ENCODE measurements at regions not wholly inside any gene's neighbourhood (a gene's known extent, or its start where the extent isn't known, plus 50 kb on each side); places are given as distances from the start of the nearest gene placed in this dataset.

DNA sequence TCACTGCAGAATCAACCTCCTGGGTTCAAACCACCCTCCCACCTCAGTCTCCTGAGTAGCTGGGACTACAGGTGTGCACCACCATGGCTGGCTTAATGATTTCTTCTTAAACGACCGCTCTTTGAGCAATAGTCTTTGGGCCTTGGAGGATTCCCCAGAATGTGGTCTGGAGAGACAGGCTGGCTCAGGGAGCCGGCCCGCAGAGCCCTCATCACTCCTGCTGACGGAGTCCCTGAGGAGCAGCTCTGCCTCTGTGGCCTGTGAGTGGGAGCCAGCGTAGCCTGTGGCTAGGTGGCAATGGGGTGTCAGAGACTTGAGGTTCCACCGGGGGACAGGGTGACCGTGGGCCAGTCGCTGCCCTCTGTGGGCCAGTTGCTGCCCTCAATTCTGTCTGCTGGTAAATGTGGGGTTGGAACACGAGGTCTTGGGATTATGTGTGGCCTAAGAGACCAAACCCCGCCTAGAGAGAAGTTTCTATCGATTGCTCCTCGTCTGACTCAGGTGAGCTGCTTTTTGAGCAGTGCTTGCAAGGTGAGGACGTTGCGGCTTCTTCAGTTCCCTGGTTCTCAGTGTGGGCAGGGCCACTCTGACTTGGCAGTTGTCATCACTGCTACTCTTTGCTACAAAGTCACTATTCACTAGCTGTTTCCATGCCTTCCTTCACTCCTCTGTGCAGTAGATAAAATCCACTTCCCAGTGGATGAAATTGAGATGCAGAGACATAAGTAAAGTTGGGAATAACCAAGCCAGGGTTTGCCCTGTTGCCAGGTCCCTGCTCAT lies 124.8 kb upstream of the NECTIN1 start:
- Histone ChIP-seq H3K4me3 (ENCODE audit: low read length in 2 of 2) (no peak overlapping the region), H3K4me1 (ENCODE audit: control insufficient read depth in 2 of 2, insufficient read depth in 2 of 2, low read length in 2 of 2) (no peaks in the 10 kb centered on the region), H3K36me3 (ENCODE audit: control insufficient read depth in 2 of 2, insufficient read depth in 2 of 2, low read length in 2 of 2) (no peaks in the 10 kb centered on the region), H3K9me3 (ENCODE audit: control insufficient read depth in 2 of 2, low read length in 2 of 2) (no peaks in the 10 kb centered on the region), H3K27me3 (ENCODE audit: control insufficient read depth in 2 of 2, insufficient read depth in 2 of 2, low read length in 2 of 2) (peaks cover 0 to 4% of the 10 kb centered on the region in 2 donors), H3K9ac (ENCODE audit: low read depth in 1 of 2, low read length in 2 of 2) (no peak overlapping the region), H3K27ac (ENCODE audit: low read depth in 2 of 2, low read length in 2 of 2) (no peak overlapping the region)

- H3K27me3 ChIP-seq (ENCODE audit: control insufficient read depth in 2 of 2, insufficient read depth in 2 of 2, low read length in 2 of 2), result no peaks in the 10 kb centered on the region
- H3K36me3 ChIP-seq (ENCODE audit: control insufficient read depth in 2 of 2, insufficient read depth in 2 of 2, low read length in 2 of 2), result no peaks in the 10 kb centered on the region
- H3K27ac ChIP-seq (ENCODE audit: low read depth in 2 of 2, low read length in 2 of 2), result no peak overlapping the region
- no peaks in the 10 kb centered on the region for H3K9me3 ChIP-seq (ENCODE audit: control insufficient read depth in 2 of 2, low read length in 2 of 2)
- no peak overlapping the region for H3K4me3 ChIP-seq (ENCODE audit: low read length in 2 of 2)
- H3K4me1 ChIP-seq (ENCODE audit: control insufficient read depth in 2 of 2, insufficient read depth in 2 of 2, low read length in 2 of 2), result no peaks in the 10 kb centered on the region
- H3K9ac ChIP-seq (ENCODE audit: low read depth in 1 of 2, low read length in 2 of 2), result no peak overlapping the region
Measured at GRCh38 chr11:119852741-119853140, 123.7 kb upstream of the NECTIN1 start.

- H3K4me3 ChIP-seq (ENCODE audit: low read length in 2 of 2), result no peak overlapping the region
- no peaks in the 10 kb centered on the region for H3K9me3 ChIP-seq (ENCODE audit: control insufficient read depth in 2 of 2, low read length in 2 of 2)
- H3K9ac ChIP-seq (ENCODE audit: low read depth in 1 of 2, low read length in 2 of 2), result no peak overlapping the region
- H3K27me3 ChIP-seq (ENCODE audit: control insufficient read depth in 2 of 2, insufficient read depth in 2 of 2, low read length in 2 of 2), result no peaks in the 10 kb centered on the region
- no peaks in the 10 kb centered on the region for H3K4me1 ChIP-seq (ENCODE audit: control insufficient read depth in 2 of 2, insufficient read depth in 2 of 2, low read length in 2 of 2)
- no peaks in the 10 kb centered on the region for H3K36me3 ChIP-seq (ENCODE audit: control insufficient read depth in 2 of 2, insufficient read depth in 2 of 2, low read length in 2 of 2)
- no peak overlapping the region for H3K27ac ChIP-seq (ENCODE audit: low read depth in 2 of 2, low read length in 2 of 2)
Measured at GRCh38 chr11:119850822-119851409, 121.9 kb upstream of the NECTIN1 start.

- no peaks in the 10 kb centered on the region for H3K27me3 ChIP-seq (ENCODE audit: control insufficient read depth in 2 of 2, insufficient read depth in 2 of 2, low read length in 2 of 2)
- no peaks in the 10 kb centered on the region for H3K9me3 ChIP-seq (ENCODE audit: control insufficient read depth in 2 of 2, low read length in 2 of 2)
- H3K9ac ChIP-seq (ENCODE audit: low read depth in 1 of 2, low read length in 2 of 2), result no peak overlapping the region
- H3K27ac ChIP-seq (ENCODE audit: low read depth in 2 of 2, low read length in 2 of 2), result no peak overlapping the region
- no peak overlapping the region for H3K4me3 ChIP-seq (ENCODE audit: low read length in 2 of 2)
- H3K36me3 ChIP-seq (ENCODE audit: control insufficient read depth in 2 of 2, insufficient read depth in 2 of 2, low read length in 2 of 2), result no peaks in the 10 kb centered on the region
- no peaks in the 10 kb centered on the region for H3K4me1 ChIP-seq (ENCODE audit: control insufficient read depth in 2 of 2, insufficient read depth in 2 of 2, low read length in 2 of 2)
Measured at GRCh38 chr11:119849872-119850271, 120.9 kb upstream of the NECTIN1 start.

GRCh38 chr11:119847853-119848252 lies 118.9 kb upstream of the NECTIN1 start:
- no peaks in the 10 kb centered on the region for H3K4me1 ChIP-seq (ENCODE audit: control insufficient read depth in 2 of 2, insufficient read depth in 2 of 2, low read length in 2 of 2)
- no peaks in the 10 kb centered on the region for H3K27me3 ChIP-seq (ENCODE audit: control insufficient read depth in 2 of 2, insufficient read depth in 2 of 2, low read length in 2 of 2)
- H3K36me3 ChIP-seq (ENCODE audit: control insufficient read depth in 2 of 2, insufficient read depth in 2 of 2, low read length in 2 of 2), result no peaks in the 10 kb centered on the region
- H3K9me3 ChIP-seq (ENCODE audit: control insufficient read depth in 2 of 2, low read length in 2 of 2), result no peaks in the 10 kb centered on the region
- no peak overlapping the region for H3K27ac ChIP-seq (ENCODE audit: low read depth in 2 of 2, low read length in 2 of 2)
- H3K4me3 ChIP-seq (ENCODE audit: low read length in 2 of 2), result no peak overlapping the region
- H3K9ac ChIP-seq (ENCODE audit: low read depth in 1 of 2, low read length in 2 of 2), result no peak overlapping the region

DNA sequence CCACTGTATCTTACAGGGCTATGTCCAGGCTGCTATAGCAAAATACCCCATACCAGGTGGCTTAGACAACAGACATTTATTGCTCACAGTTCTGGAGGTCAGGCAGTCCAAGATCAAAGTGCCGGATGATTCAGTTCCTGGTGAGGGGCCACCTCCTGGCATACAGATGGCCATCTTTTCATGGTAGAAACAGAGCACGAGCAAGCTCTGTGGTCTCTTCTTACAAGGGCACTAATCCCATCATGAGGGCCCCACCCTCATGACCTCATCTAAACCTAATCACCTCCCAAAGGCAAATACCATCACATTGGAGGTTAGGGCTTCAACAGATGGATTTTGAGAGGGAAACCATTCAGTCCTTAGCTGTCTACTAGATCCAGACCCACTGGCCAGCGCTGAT lies 117.4 kb upstream of the NECTIN1 start:
- no peak overlapping the region for H3K27ac ChIP-seq (ENCODE audit: low read depth in 2 of 2, low read length in 2 of 2)
- no peaks in the 10 kb centered on the region for H3K4me1 ChIP-seq (ENCODE audit: control insufficient read depth in 2 of 2, insufficient read depth in 2 of 2, low read length in 2 of 2)
- no peak overlapping the region for H3K4me3 ChIP-seq (ENCODE audit: low read length in 2 of 2)
- H3K9me3 ChIP-seq (ENCODE audit: control insufficient read depth in 2 of 2, low read length in 2 of 2), result no peaks in the 10 kb centered on the region
- no peaks in the 10 kb centered on the region for H3K27me3 ChIP-seq (ENCODE audit: control insufficient read depth in 2 of 2, insufficient read depth in 2 of 2, low read length in 2 of 2)
- no peaks in the 10 kb centered on the region for H3K36me3 ChIP-seq (ENCODE audit: control insufficient read depth in 2 of 2, insufficient read depth in 2 of 2, low read length in 2 of 2)
- no peak overlapping the region for H3K9ac ChIP-seq (ENCODE audit: low read depth in 1 of 2, low read length in 2 of 2)

- no peaks in the 10 kb centered on the region for H3K4me1 ChIP-seq (ENCODE audit: control insufficient read depth in 2 of 2, insufficient read depth in 2 of 2, low read length in 2 of 2)
- no peaks in the 10 kb centered on the region for H3K36me3 ChIP-seq (ENCODE audit: control insufficient read depth in 2 of 2, insufficient read depth in 2 of 2, low read length in 2 of 2)
- no peaks in the 10 kb centered on the region for H3K27me3 ChIP-seq (ENCODE audit: control insufficient read depth in 2 of 2, insufficient read depth in 2 of 2, low read length in 2 of 2)
- no peak overlapping the region for H3K9ac ChIP-seq (ENCODE audit: low read depth in 1 of 2, low read length in 2 of 2)
- H3K4me3 ChIP-seq (ENCODE audit: low read length in 2 of 2), result no peak overlapping the region
- H3K9me3 ChIP-seq (ENCODE audit: control insufficient read depth in 2 of 2, low read length in 2 of 2), result no peaks in the 10 kb centered on the region
- H3K27ac ChIP-seq (ENCODE audit: low read depth in 2 of 2, low read length in 2 of 2), result no peak overlapping the region
Measured at GRCh38 chr11:119845756-119846155, 116.8 kb upstream of the NECTIN1 start.

DNA sequence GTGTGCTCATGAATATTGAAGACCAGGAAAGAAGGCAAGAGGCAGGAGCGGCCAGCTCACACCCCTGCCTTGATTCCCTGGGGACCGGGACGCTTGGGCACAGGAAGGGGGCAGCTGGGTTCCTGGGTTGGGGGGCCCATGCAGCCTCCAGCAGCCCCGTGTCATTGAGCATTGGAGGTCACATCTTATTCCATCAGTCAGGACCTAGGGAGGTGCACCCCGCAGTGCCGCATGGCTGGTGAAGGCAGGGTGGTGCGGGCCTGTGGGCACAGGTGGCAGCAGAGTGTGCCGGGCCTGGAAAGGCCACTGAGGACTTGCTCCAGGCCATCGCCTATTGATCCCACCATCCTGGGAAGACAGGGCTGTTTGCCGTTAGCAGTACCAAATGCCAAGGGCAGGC lies 116.3 kb upstream of the NECTIN1 start:
- no peak overlapping the region for H3K27ac ChIP-seq (ENCODE audit: low read depth in 2 of 2, low read length in 2 of 2)

GRCh38 chr11:119844808-119845207 lies 115.8 kb upstream of the NECTIN1 start:
- no peak overlapping the region for H3K27ac ChIP-seq (ENCODE audit: low read depth in 2 of 2, low read length in 2 of 2)
- no peaks in the 10 kb centered on the region for H3K27me3 ChIP-seq (ENCODE audit: control insufficient read depth in 2 of 2, insufficient read depth in 2 of 2, low read length in 2 of 2)
- no peak overlapping the region for H3K9ac ChIP-seq (ENCODE audit: low read depth in 1 of 2, low read length in 2 of 2)
- H3K9me3 ChIP-seq (ENCODE audit: control insufficient read depth in 2 of 2, low read length in 2 of 2), result no peaks in the 10 kb centered on the region
- no peak overlapping the region for H3K4me3 ChIP-seq (ENCODE audit: low read length in 2 of 2)
- H3K4me1 ChIP-seq (ENCODE audit: control insufficient read depth in 2 of 2, insufficient read depth in 2 of 2, low read length in 2 of 2), result no peaks in the 10 kb centered on the region
- no peaks in the 10 kb centered on the region for H3K36me3 ChIP-seq (ENCODE audit: control insufficient read depth in 2 of 2, insufficient read depth in 2 of 2, low read length in 2 of 2)

More for the DNA sequence above, 116.3 kb upstream of the NECTIN1 start:
- H3K36me3 ChIP-seq (ENCODE audit: control insufficient read depth in 2 of 2, insufficient read depth in 2 of 2, low read length in 2 of 2), result no peaks in the 10 kb centered on the region
- H3K27me3 ChIP-seq (ENCODE audit: control insufficient read depth in 2 of 2, insufficient read depth in 2 of 2, low read length in 2 of 2), result no peaks in the 10 kb centered on the region
- H3K9ac ChIP-seq (ENCODE audit: low read depth in 1 of 2, low read length in 2 of 2), result no peak overlapping the region
- H3K4me3 ChIP-seq (ENCODE audit: low read length in 2 of 2), result no peak overlapping the region
- no peaks in the 10 kb centered on the region for H3K4me1 ChIP-seq (ENCODE audit: control insufficient read depth in 2 of 2, insufficient read depth in 2 of 2, low read length in 2 of 2)
- no peaks in the 10 kb centered on the region for H3K9me3 ChIP-seq (ENCODE audit: control insufficient read depth in 2 of 2, low read length in 2 of 2)

GRCh38 chr11:119843877-119844276 lies 114.9 kb upstream of the NECTIN1 start:
- Histone ChIP-seq H3K4me1 (ENCODE audit: control insufficient read depth in 2 of 2, insufficient read depth in 2 of 2, low read length in 2 of 2) (no peaks in the 10 kb centered on the region), H3K4me3 (ENCODE audit: low read length in 2 of 2) (no peak overlapping the region), H3K36me3 (ENCODE audit: control insufficient read depth in 2 of 2, insufficient read depth in 2 of 2, low read length in 2 of 2) (no peaks in the 10 kb centered on the region), H3K27me3 (ENCODE audit: control insufficient read depth in 2 of 2, insufficient read depth in 2 of 2, low read length in 2 of 2) (no peaks in the 10 kb centered on the region), H3K27ac (ENCODE audit: low read depth in 2 of 2, low read length in 2 of 2) (no peak overlapping the region), H3K9ac (ENCODE audit: low read depth in 1 of 2, low read length in 2 of 2) (no peak overlapping the region), H3K9me3 (ENCODE audit: control insufficient read depth in 2 of 2, low read length in 2 of 2) (no peaks in the 10 kb centered on the region)

All from mucosa of rectum (tissue), 2 donors.